SK-N-SH (cell line): ENCODE measurements at regions not wholly inside any gene's neighbourhood (a gene's known extent, or its start where the extent isn't known, plus 50 kb on each side); places are given as distances from the start of the nearest gene placed in this dataset.

Experiments used
- TAF1 ChIP-seq: IDR thresholded peaks from 2 replicates; pipeline ENCODE4 v1.6.1; 2012; ENCODE audit warnings: low read depth, mild to moderate bottlenecking, low read length, moderate library complexity, borderline replicate concordance
- TEAD4 ChIP-seq: IDR thresholded peaks from 2 replicates; pipeline ENCODE4 v1.4.0; 2012; ENCODE audit warnings: mild to moderate bottlenecking, borderline replicate concordance; ENCODE audit not compliant: insufficient read depth
- TF ChIP-seq, protein P1 (sequence below): fragments of 200-600 bp; sonication (generic); IDR thresholded peaks from 2 replicates; pipeline ENCODE4 v1.6.1; 2017; ENCODE audit warnings: antibody characterized with exemption, mild to moderate bottlenecking, moderate library complexity

DNA sequence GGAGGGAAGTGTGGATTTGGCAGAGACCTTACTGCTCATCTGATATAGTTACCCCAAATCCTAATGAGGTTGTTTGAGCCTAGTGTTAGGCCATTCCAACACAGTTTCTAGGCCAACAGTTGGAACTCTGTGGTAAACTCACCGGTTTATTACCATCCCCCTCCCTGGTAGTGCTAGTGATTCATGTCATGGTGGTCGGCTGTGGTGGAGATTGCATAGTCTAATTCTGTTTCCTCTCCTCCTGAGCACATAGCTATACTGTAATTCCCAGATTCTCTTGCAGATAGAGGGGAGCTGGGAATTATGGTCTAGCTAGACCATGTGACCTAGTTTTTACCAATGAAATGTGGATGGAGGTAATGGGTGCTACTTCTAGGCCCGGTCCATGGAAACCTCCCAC is 123.7 kb upstream of the KIF26B start:
- TF ChIP-seq, protein P1, sequence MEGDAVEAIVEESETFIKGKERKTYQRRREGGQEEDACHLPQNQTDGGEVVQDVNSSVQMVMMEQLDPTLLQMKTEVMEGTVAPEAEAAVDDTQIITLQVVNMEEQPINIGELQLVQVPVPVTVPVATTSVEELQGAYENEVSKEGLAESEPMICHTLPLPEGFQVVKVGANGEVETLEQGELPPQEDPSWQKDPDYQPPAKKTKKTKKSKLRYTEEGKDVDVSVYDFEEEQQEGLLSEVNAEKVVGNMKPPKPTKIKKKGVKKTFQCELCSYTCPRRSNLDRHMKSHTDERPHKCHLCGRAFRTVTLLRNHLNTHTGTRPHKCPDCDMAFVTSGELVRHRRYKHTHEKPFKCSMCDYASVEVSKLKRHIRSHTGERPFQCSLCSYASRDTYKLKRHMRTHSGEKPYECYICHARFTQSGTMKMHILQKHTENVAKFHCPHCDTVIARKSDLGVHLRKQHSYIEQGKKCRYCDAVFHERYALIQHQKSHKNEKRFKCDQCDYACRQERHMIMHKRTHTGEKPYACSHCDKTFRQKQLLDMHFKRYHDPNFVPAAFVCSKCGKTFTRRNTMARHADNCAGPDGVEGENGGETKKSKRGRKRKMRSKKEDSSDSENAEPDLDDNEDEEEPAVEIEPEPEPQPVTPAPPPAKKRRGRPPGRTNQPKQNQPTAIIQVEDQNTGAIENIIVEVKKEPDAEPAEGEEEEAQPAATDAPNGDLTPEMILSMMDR, result no peak
- TF ChIP-seq TEAD4 (no peak), TAF1 (no peak)
